Mesothelial cell of epicardium (in vitro differentiated cells): ENCODE measurements at regions not wholly inside any gene's neighbourhood (a gene's known extent, or its start where the extent isn't known, plus 50 kb on each side); places are given as distances from the start of the nearest gene placed in this dataset.

Experiments used
- DNase-seq, 2 experiments: peaks; one replicate each; pipeline ENCODE4 v3.0.0; 2021; ENCODE audit warnings: low spot score in 2 of 2; ENCODE audit not compliant: unreplicated experiment in 2 of 2
- H3K27ac Mint-ChIP-seq: 2 replicates; pipeline ENCODE4 v1.8.0; 2021; ENCODE audit warnings: mixed read lengths
- H3K27me3 Mint-ChIP-seq: 2 replicates; pipeline ENCODE4 v1.8.0; 2021; ENCODE audit warnings: low read depth, mixed read lengths
- H3K36me3 Mint-ChIP-seq: 2 replicates; pipeline ENCODE4 v1.8.0; 2021; ENCODE audit warnings: mixed read lengths
- H3K4me1 Mint-ChIP-seq: 2 replicates; pipeline ENCODE4 v1.8.0; 2021; ENCODE audit warnings: mixed read lengths
- H3K4me3 Mint-ChIP-seq: 2 replicates; pipeline ENCODE4 v1.8.0; 2021; ENCODE audit warnings: mild to moderate bottlenecking, moderate library complexity, mixed read lengths
- H3K9me3 Mint-ChIP-seq: 2 replicates; pipeline ENCODE4 v1.8.0; 2021; ENCODE audit warnings: mixed read lengths
- CTCF ChIP-seq: fragments of 200-600 bp; sonication (generic); IDR thresholded peaks from one replicate; pipeline ENCODE4 v1.5.0; 2021; ENCODE audit warnings: antibody characterized with exemption; ENCODE audit not compliant: unreplicated experiment

GRCh38 chr10:83919187-83919586 is 220.1 kb upstream of the GHITM start:
- Mint-ChIP-seq H3K36me3 (no peaks in the 10 kb centered on the region), H3K4me3 (no peak overlapping the region), H3K9me3 (no peaks in the 10 kb centered on the region), H3K4me1 (peaks cover 9% of the 10 kb centered on the region), H3K27me3 (peaks cover 16% of the 10 kb centered on the region), H3K27ac (no peak overlapping the region)
- DNase-seq = no peak
- no peak for TF ChIP-seq CTCF

- no peaks in the 10 kb centered on the region for H3K9me3 Mint-ChIP-seq
Observed at GRCh38 chr10:83921984-83922860, 217.1 kb upstream of the GHITM start.

GRCh38 chr10:83925133-83925532 is 214.2 kb upstream of the GHITM start:
- no peak overlapping the region for H3K27ac Mint-ChIP-seq
- H3K4me3 Mint-ChIP-seq = no peak overlapping the region
- DNase-seq = no peak
- H3K9me3 Mint-ChIP-seq = no peaks in the 10 kb centered on the region
- H3K4me1 Mint-ChIP-seq = no peaks in the 10 kb centered on the region
- no peaks in the 10 kb centered on the region for H3K36me3 Mint-ChIP-seq
- H3K27me3 Mint-ChIP-seq = peaks cover 52% of the 10 kb centered on the region
- TF ChIP-seq CTCF = no peak

More at GRCh38 chr10:83921984-83922860, 217.1 kb upstream of the GHITM start:
- Mint-ChIP-seq H3K4me3 (no peak overlapping the region), H3K4me1 (peaks cover 8% of the 10 kb centered on the region), H3K27me3 (peaks cover 25% of the 10 kb centered on the region), H3K27ac (no peak overlapping the region), H3K36me3 (no peaks in the 10 kb centered on the region)
- TF ChIP-seq CTCF = no peak
- DNase-seq = no peak

GRCh38 chr10:83926606-83927005 is 212.7 kb upstream of the GHITM start:
- TF ChIP-seq CTCF = no peak
- Mint-ChIP-seq H3K27me3 (peaks cover 56% of the 10 kb centered on the region), H3K27ac (no peak overlapping the region), H3K4me3 (no peak overlapping the region), H3K9me3 (no peaks in the 10 kb centered on the region), H3K4me1 (no peaks in the 10 kb centered on the region), H3K36me3 (no peaks in the 10 kb centered on the region)
- DNase-seq = no peak

GRCh38 chr10:83927166-83927565 is 212.1 kb upstream of the GHITM start:
- Mint-ChIP-seq H3K27ac (no peak overlapping the region), H3K9me3 (no peaks in the 10 kb centered on the region), H3K27me3 (peaks cover 61% of the 10 kb centered on the region), H3K36me3 (no peaks in the 10 kb centered on the region), H3K4me1 (no peaks in the 10 kb centered on the region), H3K4me3 (no peak overlapping the region)
- no peak for TF ChIP-seq CTCF
- DNase-seq = no peak
